IMR-90 (cell line): ENCODE measurements at regions not wholly inside any gene's neighbourhood (a gene's known extent, or its start where the extent isn't known, plus 50 kb on each side); places are given as distances from the start of the nearest gene placed in this dataset.

Experiments
- ATAC-seq: fragments of 200-7000 bp; cut with Tn5 transposase; 2 replicates; pipeline ENCODE4 v1.9.1; 2020; ENCODE audit warnings: low read depth, mild to moderate bottlenecking, moderate library complexity
- BruUV-seq: library from RNA; stranded (reverse); fragments of 400-500 nt; replicated peaks from 2 replicates; lab custom pipeline; 2021; lab: Mats Ljungman, UMichigan
- CTCF ChIA-PET: fragments of 300-600 bp; formaldehyde crosslinking; extraction: SDS; loops from one replicate; lab custom pipeline; 2021; ENCODE audit warnings: antibody characterized with exemption; lab: Yijun Ruan, JAX
- POLR2A ChIA-PET: fragments of 300-600 bp; sonication (Branson Sonifier 250); formaldehyde crosslinking; loops from one replicate; lab custom pipeline; 2022; ENCODE audit warnings: antibody characterized with exemption; ENCODE audit not compliant: unreplicated experiment; lab: Charles Lee
- DNase-seq: peaks from one replicate; pipeline ENCODE4 v3.0.0; 2013
- H2AFZ ChIP-seq: replicated peaks from 2 replicates; pipeline ENCODE3; 2013; ENCODE audit warnings: low read length, mild to moderate bottlenecking; ENCODE audit not compliant: poor library complexity
- H2AK5ac ChIP-seq: 2 replicates; pipeline ENCODE4 v1.6.1; 2013; ENCODE audit warnings: low read depth, low read length, inconsistent platforms
- H2AK9ac ChIP-seq: replicated peaks from 2 replicates; pipeline ENCODE3; 2013; ENCODE audit warnings: mild to moderate bottlenecking, low read depth, low read length, moderate library complexity; ENCODE audit not compliant: poor library complexity
- H2BK120ac ChIP-seq: 2 replicates; pipeline ENCODE4 v1.6.1; 2013; ENCODE audit warnings: low read depth, low read length, inconsistent platforms
- H2BK15ac ChIP-seq: 3 replicates; pipeline ENCODE4 v1.6.1; 2013; ENCODE audit warnings: low read depth, low read length, inconsistent platforms
- H2BK20ac ChIP-seq: 2 replicates; pipeline ENCODE4 v1.6.1; 2013; ENCODE audit warnings: low read depth, mild to moderate bottlenecking, inconsistent platforms, low read length, moderate library complexity
- H2BK5ac ChIP-seq: 2 replicates; pipeline ENCODE4 v1.6.1; 2013; ENCODE audit warnings: mild to moderate bottlenecking, low read depth, low read length, inconsistent platforms; ENCODE audit not compliant: poor library complexity, severe bottlenecking
- H3K14ac ChIP-seq: replicated peaks from 2 replicates; pipeline ENCODE4 v1.6.1; 2013; ENCODE audit warnings: low read depth, low read length, inconsistent platforms
- H3K18ac ChIP-seq: 2 replicates; pipeline ENCODE4 v1.6.1; 2013; ENCODE audit warnings: low read depth, low read length, control low read depth
- H3K23ac ChIP-seq: 2 replicates; pipeline ENCODE4 v1.6.1; 2013; ENCODE audit warnings: low read depth, low read length, inconsistent platforms
- H3K27ac ChIP-seq: 2 replicates; pipeline ENCODE4 v1.5.1; 2013; ENCODE audit warnings: mild to moderate bottlenecking, control low read depth, low read length; ENCODE audit not compliant: insufficient read depth
- H3K27me3 ChIP-seq: 2 replicates; pipeline ENCODE4 v1.6.1; 2013; ENCODE audit warnings: low read length; ENCODE audit not compliant: control insufficient read depth, insufficient read depth
- H3K36me3 ChIP-seq: 2 replicates; pipeline ENCODE4 v1.6.1; 2013; ENCODE audit warnings: low read length, mixed read lengths; ENCODE audit not compliant: control insufficient read depth, insufficient read depth
- H3K4ac ChIP-seq: 2 replicates; pipeline ENCODE4 v1.6.1; 2013; ENCODE audit warnings: low read depth, low read length, inconsistent platforms
- H3K4me1 ChIP-seq: 2 replicates; pipeline ENCODE4 v1.6.1; 2013; ENCODE audit warnings: low read length, mixed read lengths; ENCODE audit not compliant: control insufficient read depth, insufficient read depth
- H3K4me2 ChIP-seq: 2 replicates; pipeline ENCODE4 v1.6.1; 2013; ENCODE audit warnings: low read depth, mild to moderate bottlenecking, control low read depth, low read length, moderate library complexity
- H3K4me3 ChIP-seq: 2 replicates; pipeline ENCODE4 v1.5.1; 2013; ENCODE audit warnings: low read depth, mild to moderate bottlenecking, control low read depth, low read length, moderate library complexity; ENCODE audit not compliant: insufficient read depth
- H3K56ac ChIP-seq: 2 replicates; pipeline ENCODE4 v1.6.1; 2013; ENCODE audit warnings: low read length, inconsistent platforms; ENCODE audit not compliant: insufficient read depth; ENCODE audit errors: extremely low read depth
- H3K79me1 ChIP-seq, 2 experiments: 2 replicates each; pipeline ENCODE4 v1.6.1; 2013; ENCODE audit warnings: low read length in 2 of 2, inconsistent platforms in 1 of 2, low read depth in 1 of 2
- H3K9ac ChIP-seq: 2 replicates; pipeline ENCODE4 v1.6.1; 2013; ENCODE audit warnings: low read depth, low read length, control low read depth
- H3K9me1 ChIP-seq: 2 replicates; pipeline ENCODE4 v1.6.1; 2013; ENCODE audit warnings: low read length, inconsistent platforms; ENCODE audit not compliant: insufficient read depth
- H3K9me3 ChIP-seq: 2 replicates; pipeline ENCODE4 v1.6.1; 2013; ENCODE audit warnings: low read length; ENCODE audit not compliant: control insufficient read depth, insufficient read depth
- H4K20me1 ChIP-seq: 2 replicates; pipeline ENCODE4 v1.6.1; 2013; ENCODE audit warnings: low read length, inconsistent platforms; ENCODE audit not compliant: insufficient read depth
- H4K5ac ChIP-seq: 2 replicates; pipeline ENCODE4 v1.6.1; 2013; ENCODE audit warnings: mild to moderate bottlenecking, low read depth, low read length, control low read depth
- H4K8ac ChIP-seq, 2 experiments: 2 replicates each; pipeline ENCODE4 v1.6.1; 2013; ENCODE audit warnings: low read depth in 2 of 2, low read length in 2 of 2, control low read depth in 1 of 2, inconsistent platforms in 1 of 2
- H4K91ac ChIP-seq: 2 replicates; pipeline ENCODE4 v1.6.1; 2013; ENCODE audit warnings: low read depth, low read length, inconsistent platforms; ENCODE audit not compliant: insufficient read depth
- CEBPB ChIP-seq: IDR thresholded peaks from 2 replicates; pipeline ENCODE4 v1.6.1; 2012; ENCODE audit warnings: low read depth, low read length, improper control_type of control experiment
- FOS ChIP-seq: fragments of 150-350 bp; IDR thresholded peaks from 2 replicates; pipeline ENCODE4 v1.6.1; 2016; ENCODE audit warnings: low read depth, low read length
- MAFK ChIP-seq: IDR thresholded peaks from 2 replicates; pipeline ENCODE4 v1.6.1; 2012; ENCODE audit warnings: low read depth, low read length, improper control_type of control experiment
- MAZ ChIP-seq: IDR thresholded peaks from 2 replicates; pipeline ENCODE4 v1.6.1; 2012; ENCODE audit warnings: low read depth, mild to moderate bottlenecking, low read length, improper control_type of control experiment, moderate library complexity, borderline replicate concordance
- MXI1 ChIP-seq: IDR thresholded peaks from 2 replicates; pipeline ENCODE4 v1.6.1; 2012; ENCODE audit warnings: low read depth, mild to moderate bottlenecking, low read length, moderate library complexity, borderline replicate concordance
- NFE2L2 ChIP-seq: fragments of 150-350 bp; IDR thresholded peaks from 2 replicates; pipeline ENCODE4 v1.6.1; 2016; ENCODE audit warnings: low read depth, mild to moderate bottlenecking, low read length
- RAD21 ChIP-seq: IDR thresholded peaks from 2 replicates; pipeline ENCODE4 v1.6.1; 2012; ENCODE audit warnings: low read length, improper control_type of control experiment
- RCOR1 ChIP-seq: IDR thresholded peaks from 2 replicates; pipeline ENCODE4 v1.6.1; 2012; ENCODE audit warnings: mild to moderate bottlenecking, low read length, improper control_type of control experiment; ENCODE audit not compliant: insufficient replicate concordance
- SMC3 ChIP-seq: fragments of 150-350 bp; IDR thresholded peaks from 2 replicates; pipeline ENCODE4 v1.6.1; 2016; ENCODE audit warnings: low read depth, mild to moderate bottlenecking, antibody characterized with exemption, low read length, moderate library complexity
- USF2 ChIP-seq: fragments of 150-350 bp; IDR thresholded peaks from 2 replicates; pipeline ENCODE4 v1.6.1; 2017; ENCODE audit warnings: mild to moderate bottlenecking, antibody characterized with exemption, low read length, low read depth
- WGBS, 2 experiments: methylation state at CpG; one replicate each; pipeline versions ENCODE4 v1.1.5 to v1.1.7; 2013; ENCODE audit warnings: missing lambda C conversion rate in 2 of 2; ENCODE audit not compliant: insufficient read length in 1 of 2; ENCODE audit errors: extremely low coverage in 2 of 2; 5-methylcytosine and 5-hydroxymethylcytosine counted together
- dilution Hi-C: fragments of 300-500 bp; cut with HindIII; formaldehyde crosslinking; loops from one replicate; pipeline ENCODE4 v1.14.3; 2018; ENCODE audit warnings: low sequenced_read_pairs; ENCODE audit not compliant: unreplicated experiment
- in situ Hi-C: fragments of 300-500 bp; cut with MboI; formaldehyde crosslinking; loops from 3 replicates; pipeline ENCODE4 v1.14.3; 2019; ENCODE audit warnings: low sequenced_read_pairs, inconsistent platforms, mixed read lengths
- intact Hi-C: fragments of 100-400 bp; cut with micrococcal nuclease; formaldehyde crosslinking; loops from 2 replicates; pipeline ENCODE4 v1.10.0; 2022

GRCh38 chr9:89661391-89661949, 56.7 kb downstream of the GADD45G start:
- Histone ChIP-seq H3K27me3 (peaks cover 2% of the 10 kb centered on the region; the same call in 1 of the 2 replicates), H3K9ac (no peak overlapping the region), H3K9me3 (no peaks in the 10 kb centered on the region), H3K4ac (no peak overlapping the region), H2BK120ac (no peak overlapping the region), H3K14ac (no peak overlapping the region), H4K8ac (no peak overlapping the region), H3K18ac (no peak overlapping the region), H3K36me3 (no peaks in the 10 kb centered on the region), H2AFZ (peak overlapping the region; percentile 15), H3K27ac (no peak overlapping the region), H3K56ac (no peak overlapping the region), H4K20me1 (no peaks in the 10 kb centered on the region), H4K5ac (no peak overlapping the region), H2AK9ac (no peak overlapping the region), H3K23ac (no peak overlapping the region), H2AK5ac (no peak overlapping the region), H3K79me1 (no peaks in the 10 kb centered on the region), H4K91ac (no peak overlapping the region), H3K4me2 (peak overlapping the region; percentile 18; the same call in 1 of the 2 replicates), H3K4me3 (no peak overlapping the region), H3K9me1 (no peaks in the 10 kb centered on the region), H2BK20ac (no peak overlapping the region), H2BK5ac (no peak overlapping the region), H2BK15ac (no peak overlapping the region), H3K4me1 (no peaks in the 10 kb centered on the region; the same call in 1 of the 2 replicates)
- 33% methylated on average over 9 of the region's 13 CpGs; no CpG with 5 or more reads in 1 of the 2 experiments for whole genome bisulfite sequencing, 2 experiments
- intact Hi-C loops = no loop called here
- BruUV-seq = no TSS peak
- ATAC-seq (no peak; the same call in 1 of the 2 replicates), DNase-seq (no peak)
- CTCF ChIA-PET = no interaction called here
- POLR2A ChIA-PET = no interaction called here
- TF ChIP-seq RAD21 = no peak
- TF ChIP-seq SMC3 = no peak
- no peak for TF ChIP-seq USF2
- TF ChIP-seq CEBPB = no peak
- no peak for TF ChIP-seq MAFK
- TF ChIP-seq NFE2L2 = no peak
- no peak for TF ChIP-seq MXI1
- TF ChIP-seq RCOR1 = no peak
- no peak for TF ChIP-seq FOS
- TF ChIP-seq MAZ = no peak
- dilution Hi-C loops = no loop called here
- in situ Hi-C loops = no loop called here
